HG03025 (cell line): ENCODE measurements at regions not wholly inside any gene's neighbourhood (a gene's known extent, or its start where the extent isn't known, plus 50 kb on each side); places are given as distances from the start of the nearest gene placed in this dataset.
"Not testable (repeated sequence)": the region's sequence is repeated elsewhere in the genome, so short reads cannot be mapped to it uniquely, and the experiment has no call there.

Experiments used
- ATAC-seq: cut with Tn5 transposase; IDR thresholded peaks from one replicate; pipeline ENCODE4 v1.9.1; 2021; ENCODE audit warnings: mild to moderate bottlenecking, moderate library complexity; ENCODE audit not compliant: unreplicated experiment, low FRiP score

DNA sequence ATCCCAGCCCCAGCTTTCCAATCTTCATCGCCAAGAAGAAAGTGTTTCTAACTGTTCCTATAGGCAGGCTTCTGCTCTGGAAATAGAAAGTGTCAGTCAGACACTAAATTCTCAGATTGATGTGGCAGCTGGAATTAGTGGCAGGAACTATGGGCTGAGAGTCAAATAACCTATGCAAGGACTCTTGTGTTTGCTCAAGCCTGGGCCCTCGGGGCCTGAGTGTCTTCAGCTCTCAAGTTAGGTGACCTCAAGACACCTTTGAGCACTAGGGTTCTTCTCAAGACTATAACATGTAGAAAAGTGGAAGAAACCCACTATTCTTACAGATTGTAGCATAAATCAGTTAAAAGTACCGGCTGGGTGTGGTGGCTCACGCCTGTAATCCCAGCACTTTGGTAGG lies 694.5 kb downstream of the RNF144A start:
- no peak for ATAC-seq

DNA sequence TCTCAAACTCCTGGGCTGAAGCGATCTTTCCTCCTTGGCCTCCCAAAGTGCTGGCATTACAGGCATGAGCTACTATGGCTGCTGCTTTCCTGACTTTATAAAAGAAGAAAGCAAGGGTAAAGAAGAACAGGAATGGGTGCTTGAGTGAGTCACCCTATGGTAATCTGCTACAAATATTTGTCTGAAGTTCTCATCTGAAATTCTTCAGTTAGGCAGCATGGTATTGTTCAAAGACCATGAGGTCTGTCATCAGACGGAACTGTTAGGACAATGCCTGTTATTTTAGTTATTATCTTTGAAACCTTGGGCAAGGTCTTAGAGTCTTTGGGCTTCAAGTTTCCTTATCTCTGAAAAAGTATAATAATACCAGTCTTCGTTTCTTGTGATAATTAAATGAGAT lies 695.8 kb downstream of the RNF144A start:
- ATAC-seq, result no peak

GRCh38 chr2:7613831-7614230 lies 696.6 kb downstream of the RNF144A start:
- ATAC-seq, result no peak

- no peak for ATAC-seq
Measured at GRCh38 chr2:7618031-7618430, 700.8 kb downstream of the RNF144A start.

- ATAC-seq, result no peak
Measured at GRCh38 chr2:7619203-7619970, 702.2 kb downstream of the RNF144A start.

DNA sequence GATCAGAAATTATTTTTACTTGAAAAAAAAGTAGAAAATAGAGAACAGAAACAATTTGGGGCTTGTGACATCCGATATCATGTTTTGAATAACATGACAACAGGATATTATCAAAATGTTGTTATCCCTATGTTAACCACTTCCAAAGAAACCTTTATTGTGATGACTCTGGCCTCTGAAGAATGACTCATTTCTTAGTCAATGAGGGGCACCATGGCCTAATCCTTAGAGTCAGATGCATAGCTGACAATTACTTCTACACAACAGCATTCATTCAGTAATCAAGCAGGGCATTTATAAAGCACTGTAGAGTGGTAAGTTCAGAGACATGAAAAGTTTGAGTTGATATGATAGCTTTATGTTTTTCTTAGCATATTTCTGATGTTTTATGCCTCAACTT lies 703.0 kb downstream of the RNF144A start:
- no peak for ATAC-seq

- no peak for ATAC-seq
Measured at GRCh38 chr2:7621018-7621814, 704.0 kb downstream of the RNF144A start.

DNA sequence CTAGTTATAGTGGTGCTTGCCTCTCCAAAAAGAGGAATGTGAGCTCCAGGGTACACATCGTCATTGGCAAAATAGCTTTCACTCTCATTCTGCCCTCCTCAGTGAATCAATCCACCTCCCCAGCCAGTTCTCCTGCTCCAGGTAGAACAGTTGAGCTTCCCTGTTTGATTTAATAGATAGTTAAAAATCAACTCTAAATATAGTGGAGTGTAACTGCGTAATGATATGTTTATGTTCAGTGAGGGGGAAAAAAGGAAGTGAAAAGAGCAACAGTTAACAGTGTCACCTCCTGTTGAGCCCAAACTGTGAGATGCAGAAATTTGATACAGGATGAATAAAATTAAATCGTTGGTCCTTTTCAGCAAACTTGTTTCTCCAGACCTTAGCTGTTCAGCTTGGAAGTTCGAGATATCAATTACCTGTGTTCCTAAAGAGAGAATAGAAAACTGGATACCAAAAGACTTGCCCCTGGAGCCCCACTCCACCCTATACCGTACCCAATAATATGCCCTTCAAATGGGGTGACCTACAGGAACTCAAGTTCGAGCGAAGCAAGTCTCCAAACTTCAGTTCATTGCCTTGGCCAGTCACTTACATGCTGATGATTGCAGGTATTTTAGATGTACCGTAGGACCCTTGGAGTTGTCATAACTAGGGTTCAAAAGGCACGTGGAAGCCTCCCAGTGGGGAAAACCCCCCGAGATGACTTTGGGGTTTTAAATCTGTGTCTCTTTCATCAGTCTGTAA lies 708.4 kb downstream of the RNF144A start:
- no peak for ATAC-seq

DNA sequence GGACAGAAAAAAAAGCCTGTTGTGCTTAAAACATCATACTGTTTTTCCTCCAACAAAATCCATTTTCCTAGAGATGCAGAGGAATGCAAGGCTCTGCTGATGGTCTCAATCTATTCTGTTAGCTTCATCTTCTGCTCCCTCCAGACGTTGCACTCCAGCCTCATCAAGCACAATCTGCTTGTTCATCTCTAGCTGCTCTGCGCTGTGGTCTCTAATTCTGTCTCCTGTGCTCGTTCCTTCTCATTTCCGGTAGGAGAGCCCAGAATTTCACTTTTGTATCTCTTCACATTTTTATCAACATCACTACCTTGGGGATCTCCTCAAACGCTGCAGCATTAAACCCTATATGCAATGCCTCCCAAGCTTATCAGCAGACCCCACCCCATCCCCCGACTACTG lies 708.9 kb downstream of the RNF144A start:
- no peak for ATAC-seq

DNA sequence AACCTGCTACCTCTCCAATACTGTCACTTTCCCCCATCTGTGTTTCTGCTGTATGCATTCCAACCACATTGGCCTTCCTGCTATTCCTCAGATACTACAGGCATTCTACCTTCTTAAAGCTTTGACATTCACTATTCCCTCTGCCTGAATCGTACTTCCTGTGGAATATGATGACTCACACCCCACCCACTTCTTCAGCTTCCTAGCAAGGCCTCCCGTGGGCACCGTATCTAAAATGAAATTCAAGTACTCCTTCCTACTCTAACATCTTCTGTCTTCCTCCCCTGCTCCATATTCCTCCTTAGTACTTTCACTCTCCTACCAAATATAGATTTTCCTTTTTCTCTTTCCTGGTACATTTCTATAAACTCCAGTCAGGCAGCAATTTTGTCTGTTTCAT lies 710.4 kb downstream of the RNF144A start:
- no peak for ATAC-seq

DNA sequence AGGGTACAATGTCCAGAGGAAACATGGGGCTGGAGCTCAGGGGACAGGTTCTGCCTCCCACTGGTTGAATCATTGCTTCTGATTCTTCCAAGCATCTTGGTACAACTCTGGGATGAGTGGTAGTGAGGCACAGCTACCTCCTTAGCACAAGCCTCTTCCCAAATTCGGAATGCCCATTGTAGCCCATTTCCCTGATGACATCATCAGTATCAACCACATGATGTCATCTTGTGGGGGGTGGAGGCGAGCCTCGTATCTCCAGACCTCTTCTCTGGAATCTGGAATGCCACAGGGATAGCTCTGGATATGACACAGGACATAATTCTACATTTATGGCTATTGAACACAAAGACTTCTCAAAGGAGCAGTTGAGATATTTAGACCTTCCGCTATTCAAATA lies 715.2 kb downstream of the RNF144A start:
- no peak for ATAC-seq

GRCh38 chr2:7633566-7634153 lies 716.4 kb downstream of the RNF144A start:
- no peak for ATAC-seq

DNA sequence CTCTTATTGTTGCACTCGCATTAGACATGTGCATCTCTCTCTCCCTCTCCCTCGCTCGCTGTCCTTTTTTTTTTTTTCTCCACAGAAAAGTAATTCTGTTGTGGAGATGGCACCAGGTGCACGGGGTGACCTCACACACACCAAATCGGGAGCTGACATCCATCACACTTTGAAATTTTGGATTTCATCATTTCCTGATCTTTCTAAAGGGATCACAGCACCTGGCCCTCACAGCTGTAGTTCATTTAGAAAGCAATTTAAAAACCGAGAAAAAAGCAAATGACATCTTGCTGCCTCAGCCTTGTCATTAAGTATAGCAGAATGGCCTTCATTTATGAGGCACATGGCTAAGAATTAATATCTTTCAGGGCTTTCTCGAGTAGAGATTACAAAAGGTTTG lies 717.2 kb downstream of the RNF144A start:
- no peak for ATAC-seq

DNA sequence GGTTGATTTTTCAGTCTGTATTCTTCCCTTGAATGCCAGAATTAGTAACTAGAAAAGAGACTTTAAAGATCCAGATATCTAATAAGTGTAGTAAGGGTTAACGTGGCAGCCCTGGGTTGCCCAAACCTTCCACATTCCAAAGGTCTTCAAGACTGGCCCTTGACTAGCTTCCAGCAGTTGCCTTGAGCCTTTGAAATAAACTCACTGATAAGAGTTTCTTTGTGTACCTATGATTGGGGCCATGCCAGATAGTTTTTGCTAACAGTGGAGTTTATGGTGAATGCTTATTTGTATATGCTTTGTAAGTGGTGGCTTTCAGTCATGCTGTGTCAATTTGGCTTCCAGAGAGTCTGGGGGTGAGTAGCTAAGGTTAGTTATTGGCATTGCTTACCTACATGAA lies 722.3 kb downstream of the RNF144A start:
- no peak for ATAC-seq

DNA sequence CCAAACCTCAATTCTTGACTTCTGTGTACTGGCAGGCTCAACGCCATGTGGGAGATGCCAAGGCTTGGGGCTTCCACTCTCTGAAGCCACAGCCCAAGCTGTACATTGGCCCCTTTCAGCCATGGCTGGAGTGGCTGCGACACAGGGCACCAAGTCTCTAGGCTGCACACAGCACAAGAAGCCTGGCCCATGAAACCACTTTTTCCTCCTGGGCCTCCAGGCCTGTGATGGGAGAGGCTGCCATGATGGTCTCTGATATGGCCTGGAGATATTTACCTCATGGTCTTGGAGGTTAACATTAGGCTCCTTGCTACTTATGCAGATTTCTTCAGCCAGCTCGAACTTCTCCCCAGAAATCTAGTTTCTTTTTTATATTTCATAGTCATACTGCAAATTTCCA lies 724.1 kb downstream of the RNF144A start:
- not testable (repeated sequence) for ATAC-seq

GRCh38 chr2:7646024-7646423 lies 728.8 kb downstream of the RNF144A start:
- no peak for ATAC-seq

GRCh38 chr2:7646661-7647060 lies 729.4 kb downstream of the RNF144A start:
- ATAC-seq, result no peak

- no peak for ATAC-seq
Measured at GRCh38 chr2:7648221-7648795, 731.1 kb downstream of the RNF144A start.

- ATAC-seq, result no peak
Measured at GRCh38 chr2:7649461-7650228, 732.4 kb downstream of the RNF144A start.

- ATAC-seq, result no peak
Measured at GRCh38 chr2:7653617-7654016, 736.4 kb downstream of the RNF144A start.
